ENCODE measurements at regions not wholly inside any gene's neighbourhood (a gene's known extent, or its start where the extent isn't known, plus 50 kb on each side); places are given as distances from the start of the nearest gene placed in this dataset.

- TF ChIP-seq CTCF (IDR thresholded peaks at IDR 0.05 in 8 of 11, conservative IDR thresholded peaks at IDR 0.05 in 3 of 11) (no peak), POLR2A (IDR thresholded peaks at IDR 0.05) (no peak), POLR2AphosphoS5 (IDR thresholded peaks at IDR 0.05) (no peak)
These were observed 957.3 kb downstream of the XPNPEP1 start for GRCh38 chr10:108966005-108966404.

Data from spleen (tissue), 7 donors.